ENCODE measurements at regions not wholly inside any gene's neighbourhood (a gene's known extent, or its start where the extent isn't known, plus 50 kb on each side); places are given as distances from the start of the nearest gene placed in this dataset. TPM values are rescaled to one million over a fixed set of nuclear protein-coding genes. Genes with fewer than 3 reads are reported as not detected.

GRCh38 chr12:16669756-16670155 lies 63.8 kb upstream of the LMO3 start:
- Histone ChIP-seq H3K27ac (ENCODE audit: low read depth, low read length) (no peak overlapping the region), H3K27me3 (ENCODE audit: control insufficient read depth, insufficient read depth, low read length) (no peaks in the 10 kb centered on the region), H3K4me3 (ENCODE audit: low read depth, low read length) (no peak overlapping the region), H3K9me3 (ENCODE audit: control insufficient read depth, insufficient read depth, low read length) (no peaks in the 10 kb centered on the region)
- CTCF ChIA-PET, result interaction anchor here (0.6 kb wide), 1 partner anchor 284 kb away, joined by 3 read pairs; no protein-coding TSS in a partner anchor
- POLR2A ChIA-PET, result no interaction called here
- DNase-seq (ENCODE audit: low read depth, low spot score), result no peak
- TF ChIP-seq, protein P1, sequence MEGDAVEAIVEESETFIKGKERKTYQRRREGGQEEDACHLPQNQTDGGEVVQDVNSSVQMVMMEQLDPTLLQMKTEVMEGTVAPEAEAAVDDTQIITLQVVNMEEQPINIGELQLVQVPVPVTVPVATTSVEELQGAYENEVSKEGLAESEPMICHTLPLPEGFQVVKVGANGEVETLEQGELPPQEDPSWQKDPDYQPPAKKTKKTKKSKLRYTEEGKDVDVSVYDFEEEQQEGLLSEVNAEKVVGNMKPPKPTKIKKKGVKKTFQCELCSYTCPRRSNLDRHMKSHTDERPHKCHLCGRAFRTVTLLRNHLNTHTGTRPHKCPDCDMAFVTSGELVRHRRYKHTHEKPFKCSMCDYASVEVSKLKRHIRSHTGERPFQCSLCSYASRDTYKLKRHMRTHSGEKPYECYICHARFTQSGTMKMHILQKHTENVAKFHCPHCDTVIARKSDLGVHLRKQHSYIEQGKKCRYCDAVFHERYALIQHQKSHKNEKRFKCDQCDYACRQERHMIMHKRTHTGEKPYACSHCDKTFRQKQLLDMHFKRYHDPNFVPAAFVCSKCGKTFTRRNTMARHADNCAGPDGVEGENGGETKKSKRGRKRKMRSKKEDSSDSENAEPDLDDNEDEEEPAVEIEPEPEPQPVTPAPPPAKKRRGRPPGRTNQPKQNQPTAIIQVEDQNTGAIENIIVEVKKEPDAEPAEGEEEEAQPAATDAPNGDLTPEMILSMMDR (IDR thresholded peaks at IDR 0.05; ENCODE audit: low read depth, low read length), result no peak

GRCh38 chr12:16668198-16668597 lies 62.2 kb upstream of the LMO3 start:
- H3K27ac ChIP-seq (ENCODE audit: low read depth, low read length), result no peak overlapping the region
- no peak for DNase-seq (ENCODE audit: low read depth, low spot score)
- no peaks in the 10 kb centered on the region for H3K9me3 ChIP-seq (ENCODE audit: control insufficient read depth, insufficient read depth, low read length)
- TF ChIP-seq, protein P1 (IDR thresholded peaks at IDR 0.05; ENCODE audit: low read depth, low read length), result no peak
- H3K4me3 ChIP-seq (ENCODE audit: low read depth, low read length), result no peak overlapping the region
- H3K27me3 ChIP-seq (ENCODE audit: control insufficient read depth, insufficient read depth, low read length), result no peaks in the 10 kb centered on the region
- ChIA-PET CTCF (no interaction called here), POLR2A (no interaction called here)

DNA sequence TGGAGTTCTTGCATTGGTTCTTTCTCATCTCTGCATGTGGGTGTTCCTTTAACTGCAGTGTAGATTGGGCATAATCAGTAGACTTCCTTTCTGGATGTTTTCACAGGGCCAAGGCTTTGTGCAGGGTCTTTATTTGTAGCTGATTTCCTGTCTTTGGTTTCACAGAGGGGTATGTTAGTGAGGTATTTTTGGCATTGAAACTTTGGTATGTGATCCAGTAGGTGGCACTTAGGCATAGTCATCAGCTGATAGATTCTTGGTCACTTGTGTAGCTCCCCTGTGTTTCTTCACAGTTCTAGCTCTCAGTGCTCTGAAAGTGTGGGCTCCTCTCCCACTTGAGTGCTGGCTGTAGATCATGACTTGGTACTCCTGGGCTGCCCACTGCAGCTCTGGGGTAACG lies 52.7 kb upstream of the LMO3 start:
- TF ChIP-seq, protein P1 (IDR thresholded peaks at IDR 0.05; ENCODE audit: low read depth, low read length), result no peak
- no peaks in the 10 kb centered on the region for H3K27me3 ChIP-seq (ENCODE audit: control insufficient read depth, insufficient read depth, low read length)
- CTCF ChIA-PET, result interaction anchor here (1.7 kb wide), 1 partner anchor 26 kb away, joined by 3 read pairs; no protein-coding TSS in a partner anchor
- H3K9me3 ChIP-seq (ENCODE audit: control insufficient read depth, insufficient read depth, low read length), result no peaks in the 10 kb centered on the region
- no peak overlapping the region for H3K4me3 ChIP-seq (ENCODE audit: low read depth, low read length)
- no peak for DNase-seq (ENCODE audit: low read depth, low spot score)
- POLR2A ChIA-PET, result no interaction called here
- no peak overlapping the region for H3K27ac ChIP-seq (ENCODE audit: low read depth, low read length)

Small RNA genes in the stretch of these regions (small RNA-seq; reads per million reads assigned to genes)
- not detected for gene RNU6-837P (ENCODE audit: insufficient read length, low read depth)
